H1 (cell line): ENCODE measurements at regions not wholly inside any gene's neighbourhood (a gene's known extent, or its start where the extent isn't known, plus 50 kb on each side); places are given as distances from the start of the nearest gene placed in this dataset.
A peak's percentile ranks its signal among the peaks of the same experiment; 100 is the strongest.

Source experiments
- CTCF ChIA-PET: fragments of 300-600 bp; sonication (Branson Sonifier 250); formaldehyde crosslinking; loops from one replicate; lab custom pipeline; 2021; ENCODE audit not compliant: partially characterized antibody; lab: Charles Lee
- POLR2A ChIA-PET: fragments of 300-600 bp; sonication (Branson Sonifier 250); formaldehyde crosslinking; loops from one replicate; lab custom pipeline; 2021; ENCODE audit warnings: inconsistent platforms; ENCODE audit not compliant: partially characterized antibody; lab: Charles Lee
- DNase-seq, 2 experiments: peaks; one replicate each; pipeline versions ENCODE4 v3.0.0 to v3.0.0-alpha.2; 2010 to 2022; ENCODE audit warnings: low spot score in 2 of 2, low read depth in 1 of 2, mixed read lengths in 1 of 2
- FAIRE-seq: peaks from 2 replicates; lab custom pipeline; 2011; peaks lifted over from hg19 to GRCh38; lab: Jason Lieb, UNC
- H2AFZ ChIP-seq: 2 replicates; pipeline ENCODE4 v1.8.1; 2012; ENCODE audit warnings: low read length, inconsistent platforms
- H2AK5ac ChIP-seq: 2 replicates; pipeline ENCODE4 v1.6.1; 2013; ENCODE audit warnings: low read depth, low read length
- H2BK120ac ChIP-seq: replicated peaks from 2 replicates; pipeline ENCODE3; 2013; ENCODE audit warnings: low read depth, low read length, inconsistent platforms
- H2BK12ac ChIP-seq: 2 replicates; pipeline ENCODE4 v1.6.1; 2013; ENCODE audit warnings: low read depth, low read length
- H2BK15ac ChIP-seq: 2 replicates; pipeline ENCODE4 v1.6.1; 2013; ENCODE audit warnings: low read length
- H2BK20ac ChIP-seq: 2 replicates; pipeline ENCODE4 v1.6.1; 2013; ENCODE audit warnings: low read length
- H2BK5ac ChIP-seq: 2 replicates; pipeline ENCODE4 v1.6.1; 2013; ENCODE audit warnings: low read depth, low read length
- H3K14ac ChIP-seq: 2 replicates; pipeline ENCODE4 v1.6.1; 2013; ENCODE audit warnings: inconsistent platforms; ENCODE audit not compliant: insufficient read length
- H3K18ac ChIP-seq: 2 replicates; pipeline ENCODE4 v1.6.1; 2013; ENCODE audit warnings: low read length; ENCODE audit errors: extremely low read depth
- H3K23ac ChIP-seq: 2 replicates; pipeline ENCODE4 v1.6.1; 2013; ENCODE audit warnings: inconsistent platforms; ENCODE audit not compliant: insufficient read length
- H3K23me2 ChIP-seq: 2 replicates; pipeline ENCODE4 v1.6.1; 2013; ENCODE audit warnings: low read depth, low read length
- H3K27ac ChIP-seq: 2 replicates; pipeline ENCODE4 v1.6.1; 2011; ENCODE audit warnings: low read depth, low read length, inconsistent platforms
- H3K27me3 ChIP-seq, 4 experiments: replicated peaks in 1 of 4; 1 replicate in 1 of 4; 2 replicates in 3 of 4; pipeline versions ENCODE4 v1.6.1 to v1.8.1; 2011 to 2013; ENCODE audit warnings: low read length in 3 of 4, mild to moderate bottlenecking in 3 of 4, inconsistent platforms in 2 of 4, mixed read lengths in 2 of 4, moderate library complexity in 1 of 4; ENCODE audit not compliant: control insufficient read depth in 3 of 4, insufficient read depth in 3 of 4; ENCODE audit errors: extremely low read depth in 1 of 4
- H3K36me3 ChIP-seq, 4 experiments: 2 replicates each; pipeline versions ENCODE4 v1.6.1 to v1.8.1; 2011 to 2013; ENCODE audit warnings: mild to moderate bottlenecking in 4 of 4, low read length in 3 of 4, moderate library complexity in 2 of 4, control low read depth in 1 of 4, inconsistent platforms in 1 of 4; ENCODE audit not compliant: insufficient read depth in 4 of 4, control insufficient read depth in 2 of 4
- H3K4ac ChIP-seq: replicated peaks from 2 replicates; pipeline ENCODE3; 2013; ENCODE audit warnings: low read length, low read depth, mixed read lengths, inconsistent platforms; ENCODE audit not compliant: insufficient read length
- H3K4me1 ChIP-seq, 4 experiments: replicated peaks in 1 of 4; 1 replicate in 1 of 4; 2 replicates in 3 of 4; pipeline versions ENCODE4 v1.6.1 to v1.8.1; 2011 to 2013; ENCODE audit warnings: low read length in 3 of 4, inconsistent platforms in 2 of 4, mixed read lengths in 1 of 4; ENCODE audit not compliant: insufficient read depth in 4 of 4, control insufficient read depth in 3 of 4
- H3K4me2 ChIP-seq, 2 experiments: 2 replicates each; pipeline versions ENCODE4 v1.6.1 to v1.8.1; 2011 to 2013; ENCODE audit warnings: low read depth in 2 of 2, low read length in 2 of 2, control low read depth in 1 of 2, inconsistent platforms in 1 of 2, mild to moderate bottlenecking in 1 of 2; ENCODE audit not compliant: insufficient read depth in 1 of 2
- H3K4me3 ChIP-seq, 4 experiments: fragments of 200-600, 300-600 bp in 1 of 4; sonication (generic), shearing (Covaris generic), sonication (Bioruptor Twin) in 1 of 4; 2 replicates each; pipeline versions ENCODE4 v1.5.1 to v1.8.1; 2011 to 2016; ENCODE audit warnings: low read length in 4 of 4, low read depth in 3 of 4, control low read depth in 2 of 4, inconsistent platforms in 2 of 4, mild to moderate bottlenecking in 2 of 4, mixed read lengths in 1 of 4, moderate library complexity in 1 of 4; ENCODE audit not compliant: insufficient read depth in 2 of 4; ENCODE audit errors: extremely low read depth in 1 of 4
- H3K56ac ChIP-seq: replicated peaks from 2 replicates; pipeline ENCODE3; 2013; ENCODE audit warnings: low read depth, mild to moderate bottlenecking, mixed read lengths, low read length, inconsistent platforms; ENCODE audit not compliant: insufficient read length
- H3K79me1 ChIP-seq: 2 replicates; pipeline ENCODE4 v1.6.1; 2013; ENCODE audit warnings: low read depth, low read length, control low read depth
- H3K79me2 ChIP-seq, 2 experiments: 2 replicates each; pipeline versions ENCODE4 v1.6.1 to v1.8.1; 2012 to 2013; ENCODE audit warnings: low read length in 2 of 2, mild to moderate bottlenecking in 2 of 2, inconsistent platforms in 1 of 2; ENCODE audit not compliant: insufficient read depth in 2 of 2, control insufficient read depth in 1 of 2
- H3K9ac ChIP-seq, 4 experiments: replicated peaks in 1 of 4; 1 replicate in 1 of 4; 2 replicates in 3 of 4; pipeline versions ENCODE4 v1.6.1 to v1.8.1; 2011 to 2013; ENCODE audit warnings: low read depth in 3 of 4, low read length in 3 of 4, control low read depth in 2 of 4, mild to moderate bottlenecking in 2 of 4, moderate library complexity in 2 of 4, inconsistent platforms in 1 of 4; ENCODE audit errors: extremely low read depth in 1 of 4
- H3K9me3 ChIP-seq, 2 experiments: 2 replicates each; pipeline versions ENCODE4 v1.6.1 to v1.8.1; 2012 to 2013; ENCODE audit warnings: mild to moderate bottlenecking in 2 of 2, moderate library complexity in 2 of 2, control low read depth in 1 of 2, inconsistent platforms in 1 of 2, low read depth in 1 of 2, low read length in 1 of 2, mixed read lengths in 1 of 2; ENCODE audit not compliant: insufficient read depth in 2 of 2
- H4K20me1 ChIP-seq, 2 experiments: replicated peaks in 1 of 2; 2 replicates each; pipeline versions ENCODE3 to v1.8.1; 2011 to 2013; ENCODE audit warnings: inconsistent platforms in 2 of 2, low read length in 2 of 2, mild to moderate bottlenecking in 1 of 2; ENCODE audit not compliant: insufficient read depth in 2 of 2, control insufficient read depth in 1 of 2
- H4K5ac ChIP-seq: 2 replicates; pipeline ENCODE4 v1.6.1; 2013; ENCODE audit warnings: low read length, low read depth, mixed read lengths, inconsistent platforms; ENCODE audit not compliant: insufficient read length
- H4K8ac ChIP-seq: 2 replicates; pipeline ENCODE4 v1.8.0; 2013; ENCODE audit warnings: mild to moderate bottlenecking, moderate library complexity, low read length, inconsistent platforms; ENCODE audit not compliant: insufficient read depth; ENCODE audit errors: extremely low read depth
- H4K91ac ChIP-seq: replicated peaks from 2 replicates; pipeline ENCODE3; 2013; ENCODE audit warnings: low read length, mixed read lengths, inconsistent platforms; ENCODE audit not compliant: insufficient read length
- ATF2 ChIP-seq: IDR thresholded peaks from 2 replicates; pipeline ENCODE4 v1.6.1; 2012; ENCODE audit warnings: low read length, inconsistent platforms
- BRCA1 ChIP-seq: IDR thresholded peaks from 2 replicates; pipeline ENCODE4 v1.6.1; 2012; ENCODE audit warnings: low read depth, low read length, improper control_type of control experiment
- HDAC6 ChIP-seq: IDR thresholded peaks from one replicate; pipeline ENCODE4 v1.7.1; 2012; ENCODE audit warnings: low read depth, mild to moderate bottlenecking, inconsistent platforms, low read length, moderate library complexity
- MAFK ChIP-seq: IDR thresholded peaks from 2 replicates; pipeline ENCODE4 v1.6.1; 2012; ENCODE audit warnings: low read depth, mild to moderate bottlenecking, improper control_type of control experiment, low read length
- MAX ChIP-seq: IDR thresholded peaks from 2 replicates; pipeline ENCODE4 v1.6.1; 2012; ENCODE audit warnings: inconsistent platforms
- NANOG ChIP-seq: IDR thresholded peaks from 2 replicates; pipeline ENCODE4 v1.6.1; 2011; ENCODE audit warnings: low read length, low read depth, mild to moderate bottlenecking, inconsistent platforms; ENCODE audit not compliant: insufficient read depth, poor library complexity, severe bottlenecking
- PHF8 ChIP-seq: fragments of 200-600 bp; sonication (generic); conservative IDR thresholded peaks from 2 replicates; pipeline ENCODE4 v1.7.1; 2012; ENCODE audit warnings: low read depth, mild to moderate bottlenecking, inconsistent platforms, low read length, moderate library complexity
- SAP30 ChIP-seq: fragments of 300-600 bp; sonication (generic); IDR thresholded peaks from 2 replicates; pipeline ENCODE4 v1.7.1; 2012; ENCODE audit warnings: low read length, moderate library complexity, mild to moderate bottlenecking, inconsistent platforms; ENCODE audit not compliant: insufficient read depth, insufficient replicate concordance
- SIX5 ChIP-seq: IDR thresholded peaks from 2 replicates; pipeline ENCODE4 v1.6.1; 2011; ENCODE audit warnings: mild to moderate bottlenecking, low read depth, low read length
- SP4 ChIP-seq: IDR thresholded peaks from 2 replicates; pipeline ENCODE4 v1.6.1; 2012; ENCODE audit warnings: low read length, inconsistent platforms
- SRF ChIP-seq: IDR thresholded peaks from 2 replicates; pipeline ENCODE4 v1.6.1; 2011; ENCODE audit warnings: mild to moderate bottlenecking, low read depth, low read length, moderate library complexity
- SUZ12 ChIP-seq: fragments of 200-600 bp; sonication (generic); IDR thresholded peaks from 2 replicates; pipeline ENCODE4 v1.6.1; 2012; ENCODE audit warnings: mild to moderate bottlenecking, inconsistent platforms, low read length, moderate library complexity, mixed read lengths
- TAF1 ChIP-seq: IDR thresholded peaks from 2 replicates; pipeline ENCODE4 v1.6.1; 2011; ENCODE audit warnings: mild to moderate bottlenecking, low read depth, low read length
- WGBS, 2 experiments: shearing (Covaris generic) in 1 of 2; methylation state at CpG; one replicate each; pipeline versions ENCODE4 v1.1.6 to v1.1.7; 2013 to 2015; ENCODE audit warnings: low lambda C conversion rate in 2 of 2, mixed read lengths in 2 of 2, inconsistent platforms in 1 of 2, low coverage in 1 of 2, missing lambda C conversion rate in 1 of 2; ENCODE audit not compliant: insufficient replicate concordance in 2 of 2, insufficient coverage in 1 of 2, insufficient read length in 1 of 2; ENCODE audit errors: extremely low coverage in 1 of 2, missing lambda C conversion rate in 1 of 2; 5-methylcytosine and 5-hydroxymethylcytosine counted together

GRCh38 chr20:24784607-24785006, 164.5 kb upstream of the CST7 start:
- Histone ChIP-seq H3K36me3 (no peaks in the 10 kb centered on the region), H3K23me2 (no peaks in the 10 kb centered on the region), H3K4me2 (no peak overlapping the region), H3K79me2 (no peaks in the 10 kb centered on the region), H3K4me1 (peaks cover 0 to 4% (median 1%) of the 10 kb centered on the region in 4 experiments; a peak in 2 of 7 replicates), H3K4me3 (no peak overlapping the region), H2AK5ac (no peak overlapping the region), H2BK5ac (no peak overlapping the region), H2AFZ (no peak overlapping the region), H4K91ac (no peak overlapping the region), H3K9ac (no peak overlapping the region), H3K23ac (no peak overlapping the region), H4K5ac (no peak overlapping the region), H3K4ac (no peak overlapping the region), H3K56ac (no peak overlapping the region), H4K8ac (no peak overlapping the region), H2BK20ac (no peak overlapping the region), H3K14ac (no peak overlapping the region), H3K27me3 (no peaks in the 10 kb centered on the region), H2BK12ac (no peak overlapping the region), H2BK120ac (no peak overlapping the region), H4K20me1 (no peaks in the 10 kb centered on the region), H3K18ac (no peak overlapping the region), H2BK15ac (0 out of 2 replicates have a peak overlapping the region, but pooled peaks have one; percentile 25), H3K9me3 (no peaks in the 10 kb centered on the region), H3K79me1 (no peaks in the 10 kb centered on the region), H3K27ac (no peak overlapping the region)
- FAIRE-seq (no peak), DNase-seq (no peak)
- CTCF ChIA-PET = interaction anchor here (0.6 to 4.6 kb wide), 14 partner anchors 10 to 846 kb away, joined by 3 to 64 read pairs (median 4); no protein-coding TSS in a partner anchor
- POLR2A ChIA-PET = interaction anchor here (0.7 kb wide), 1 partner anchor 104 kb away, joined by 3 read pairs; no protein-coding TSS in a partner anchor
- 92% methylated on average over 2 of the region's 2 CpGs; no CpG with 5 or more reads in 1 of the 2 experiments for WGBS, 2 experiments
- TF ChIP-seq SP4 (no peak), MAX (no peak), SUZ12 (no peak), HDAC6 (no peak), BRCA1 (no peak), MAFK (no peak), SIX5 (no peak), PHF8 (no peak), NANOG (no peak), TAF1 (no peak), ATF2 (no peak), SAP30 (no peak), SRF (no peak)
